COLO829 (cell line): ENCODE measurements at regions not wholly inside any gene's neighbourhood (a gene's known extent, or its start where the extent isn't known, plus 50 kb on each side); places are given as distances from the start of the nearest gene placed in this dataset.

Experiments used
- DNase-seq: peaks from one replicate; pipeline ENCODE4 v3.0.0; 2012; ENCODE audit warnings: low spot score

DNA sequence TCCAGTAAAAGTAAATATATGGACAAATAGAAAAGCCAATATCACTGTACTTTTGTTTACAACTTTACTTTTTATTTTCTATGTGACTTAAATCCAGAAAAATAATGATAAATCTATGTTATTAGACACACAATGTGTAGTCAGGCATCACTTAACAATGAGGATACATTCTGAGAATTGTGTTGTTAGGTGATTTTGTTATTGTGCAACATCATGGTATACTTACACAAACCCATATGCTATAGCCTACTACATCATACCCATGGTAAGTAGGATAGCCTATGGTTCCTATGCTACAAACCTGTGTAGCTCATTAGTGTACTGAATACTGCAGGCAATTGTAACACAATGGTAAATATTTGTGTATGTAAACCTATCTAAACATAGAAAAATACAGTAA is 781.7 kb upstream of the GHITM start:
- DNase-seq, result no peak

GRCh38 chr10:83367036-83367435 is 772.3 kb upstream of the GHITM start:
- DNase-seq, result no peak

DNA sequence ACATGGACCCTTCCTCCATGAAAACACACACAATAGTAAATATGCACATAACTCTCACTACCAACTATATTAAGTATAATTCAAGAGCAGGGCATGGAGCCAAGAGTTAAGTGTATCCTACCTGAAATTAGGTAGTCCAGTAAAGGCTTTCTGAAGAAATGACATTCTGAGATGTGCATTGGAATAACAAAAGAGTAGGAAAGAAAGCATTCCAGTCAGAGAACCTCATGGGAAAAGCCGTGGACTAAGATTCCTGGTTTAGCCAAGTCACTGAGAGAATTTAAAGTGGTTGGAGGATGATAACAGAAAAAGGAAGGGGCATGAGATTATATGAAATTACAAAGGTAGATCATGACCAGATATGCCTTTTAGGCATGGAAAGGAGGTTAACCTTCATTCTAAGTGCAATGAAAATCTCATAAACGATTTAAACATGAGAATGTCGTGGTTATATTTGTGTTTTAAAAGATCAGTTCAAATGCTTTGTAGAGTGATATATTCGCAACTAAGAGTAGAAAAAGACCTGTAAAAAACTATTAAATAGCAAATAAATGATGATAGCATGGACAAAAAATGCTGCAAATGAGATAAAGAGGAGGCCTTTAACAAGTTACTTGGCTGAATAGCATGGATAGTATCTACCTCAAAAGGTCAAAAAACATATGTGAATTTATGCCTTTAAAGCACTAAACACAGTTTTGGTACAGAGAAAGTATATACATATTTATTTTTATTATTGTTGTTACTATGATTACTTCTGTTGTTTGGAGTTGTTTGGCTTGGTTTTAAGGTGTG is 767.4 kb upstream of the GHITM start:
- no peak for DNase-seq

DNA sequence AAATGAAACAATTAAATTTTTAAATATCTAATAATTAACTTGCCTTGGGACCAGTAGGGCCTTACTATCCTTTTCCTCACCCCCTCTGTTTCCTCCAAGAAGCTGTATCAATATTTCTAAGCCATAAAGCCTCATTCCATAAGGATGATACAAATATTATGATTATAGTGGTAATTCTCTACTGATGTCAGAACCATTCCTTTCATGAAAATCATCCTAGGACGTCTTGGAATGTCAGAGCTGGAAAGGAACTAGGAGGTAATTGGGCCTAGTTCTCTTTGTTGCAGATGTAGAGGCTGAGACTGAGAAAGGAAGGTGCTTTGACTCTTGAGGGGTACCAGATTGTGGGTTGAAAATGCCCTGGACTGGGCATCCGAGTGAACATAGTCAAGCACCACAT is 766.7 kb upstream of the GHITM start:
- no peak for DNase-seq

GRCh38 chr10:83373671-83374070 is 765.6 kb upstream of the GHITM start:
- DNase-seq, result peak; percentile 4

DNA sequence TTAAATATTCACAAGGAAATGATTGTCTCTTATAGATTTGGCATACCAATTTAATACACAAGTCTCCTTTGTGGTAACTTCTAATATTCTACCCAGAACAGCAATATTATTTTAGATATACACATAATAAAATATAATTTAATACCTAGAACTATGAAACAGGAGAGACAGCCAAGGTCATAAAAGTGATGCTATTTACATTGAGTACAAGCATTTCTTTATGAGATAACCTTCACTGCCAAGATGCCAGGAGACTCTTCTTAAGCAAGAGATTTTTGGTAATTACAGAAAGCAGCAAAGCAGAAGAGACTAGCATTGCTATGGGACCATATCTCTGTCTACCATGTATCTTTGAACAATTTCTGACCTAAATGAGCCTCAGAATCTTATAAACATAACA is 764.6 kb upstream of the GHITM start:
- DNase-seq, result no peak

DNA sequence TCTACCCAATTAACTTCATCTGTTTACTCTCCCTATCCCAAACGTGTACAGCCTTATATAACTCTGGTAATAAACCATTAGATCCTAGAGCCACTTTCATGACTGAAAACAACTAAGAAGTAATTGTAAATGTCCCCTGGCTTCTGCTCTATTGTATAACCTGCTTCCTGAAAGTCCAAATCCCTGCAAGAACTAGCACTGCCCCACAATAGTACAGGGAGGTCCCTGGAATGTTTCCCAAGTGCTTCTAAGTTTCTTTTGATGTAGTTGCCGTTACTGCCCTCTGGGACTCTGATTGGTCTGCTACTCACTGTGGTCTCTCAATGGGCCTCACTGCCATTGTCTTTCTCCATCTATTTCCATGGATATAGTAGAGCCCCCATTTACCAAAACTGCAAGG is 764.0 kb upstream of the GHITM start:
- no peak for DNase-seq

DNA sequence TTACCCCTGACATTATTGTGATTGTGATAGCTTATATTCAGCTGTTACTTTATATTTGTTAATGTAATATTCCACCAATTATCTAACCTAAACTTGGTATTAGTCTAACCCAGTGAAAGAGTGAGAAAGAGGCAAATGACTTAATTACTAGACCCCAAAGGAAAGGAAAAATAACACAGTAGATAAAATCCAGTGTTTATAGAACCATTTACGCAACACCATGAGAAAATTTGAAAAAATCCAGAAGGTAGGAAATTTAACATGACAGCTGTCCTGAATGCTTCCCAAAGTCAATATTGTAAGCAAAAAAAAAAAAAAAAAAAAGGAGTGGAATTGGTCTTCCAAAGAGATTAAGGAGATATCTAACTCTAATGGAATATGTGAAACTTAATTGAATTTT is 741.5 kb upstream of the GHITM start:
- no peak for DNase-seq

DNA sequence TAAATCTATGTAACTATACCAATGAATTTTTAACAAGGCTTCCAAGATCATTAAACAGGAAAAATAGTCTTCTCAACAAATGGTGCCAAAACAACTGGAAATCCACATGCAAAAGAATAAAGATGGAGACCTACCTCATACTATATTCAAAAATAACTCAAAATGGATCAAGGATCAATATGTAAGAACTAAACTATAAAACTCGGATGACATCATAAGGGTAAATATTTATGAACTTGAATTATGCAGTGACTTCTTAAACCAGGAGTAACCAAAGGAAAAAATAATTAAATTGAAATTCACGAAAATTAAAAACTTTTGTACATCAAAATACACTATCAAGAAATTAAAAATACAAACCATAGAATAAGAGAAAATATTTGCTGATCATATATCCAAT is 728.7 kb upstream of the GHITM start:
- DNase-seq, result no peak

- no peak for DNase-seq
Observed at GRCh38 chr10:83425306-83425705, 714.0 kb upstream of the GHITM start.

DNA sequence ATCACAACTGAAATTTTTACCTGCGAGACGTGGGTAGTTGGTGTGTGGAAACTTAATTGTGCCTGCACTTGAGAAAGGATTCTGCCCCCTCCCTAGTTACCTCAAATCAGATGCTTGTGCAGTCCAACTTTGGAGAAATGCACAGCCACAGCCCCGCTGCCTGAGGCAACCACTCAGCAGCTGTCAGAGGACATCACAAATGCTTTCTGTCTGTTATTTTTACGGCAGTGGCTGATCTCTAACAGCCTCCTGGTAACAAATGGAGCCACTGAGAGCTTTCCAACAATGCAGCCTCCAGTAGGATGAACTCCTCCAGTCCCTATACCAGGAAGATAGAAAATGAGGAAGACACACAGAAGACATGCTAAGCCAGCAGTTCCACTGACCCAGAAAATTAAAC is 712.2 kb upstream of the GHITM start:
- DNase-seq, result no peak

DNA sequence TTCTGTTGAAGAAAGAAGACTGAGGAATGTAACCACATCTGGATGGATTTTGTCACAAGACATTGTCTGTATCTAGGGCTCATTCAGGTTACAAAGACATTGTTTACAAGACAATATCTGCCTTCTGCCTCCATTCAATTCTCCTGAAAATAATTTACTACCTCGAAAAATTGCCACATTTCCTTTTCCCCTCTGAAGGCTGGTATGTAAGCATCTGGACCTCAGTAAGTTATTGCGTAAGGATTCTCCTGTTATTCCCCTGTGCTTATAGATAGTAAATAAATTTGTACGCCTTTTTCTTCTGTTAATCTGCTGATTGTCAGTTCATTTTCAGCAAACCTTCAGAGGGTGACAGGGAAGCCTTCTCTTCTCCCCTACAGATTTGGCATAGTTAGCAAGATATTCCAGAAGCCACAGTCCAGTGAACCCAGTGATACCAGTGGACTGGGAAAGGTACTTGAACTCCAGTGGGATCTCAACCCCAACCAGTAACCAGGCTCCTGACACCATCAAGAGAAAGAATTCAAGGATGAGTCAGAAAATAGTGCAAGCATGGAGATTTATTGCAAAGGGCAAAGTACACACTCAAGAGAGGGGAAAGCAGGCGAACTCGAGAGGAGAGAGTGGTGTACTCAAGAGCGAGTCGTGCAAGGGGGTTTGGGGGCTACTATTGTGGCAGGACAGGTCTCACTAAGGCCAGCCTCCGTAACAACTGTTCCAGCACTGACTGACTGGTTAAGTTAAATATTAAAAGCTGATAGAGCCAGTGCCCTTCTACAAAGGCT is 706.9 kb upstream of the GHITM start:
- DNase-seq, result no peak

DNA sequence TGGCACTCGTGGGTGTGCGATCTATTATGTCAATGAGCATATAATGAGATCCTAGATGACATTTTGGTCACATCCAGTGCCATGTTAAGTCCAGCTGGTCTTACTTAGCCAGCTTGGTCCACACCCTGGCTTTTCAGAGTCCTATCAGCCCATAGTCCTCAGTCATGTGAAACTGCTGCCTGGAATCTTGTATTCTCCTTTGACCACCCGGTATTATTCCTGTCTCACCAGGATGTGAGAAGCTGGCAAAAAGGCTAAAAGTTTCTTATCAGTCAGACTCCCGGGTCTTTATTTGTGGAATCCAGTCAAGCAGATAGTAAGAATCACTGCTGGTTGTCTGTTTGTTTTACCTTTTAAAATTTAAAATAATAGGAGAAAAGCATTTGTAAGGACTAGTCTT is 705.6 kb upstream of the GHITM start:
- no peak for DNase-seq

DNA sequence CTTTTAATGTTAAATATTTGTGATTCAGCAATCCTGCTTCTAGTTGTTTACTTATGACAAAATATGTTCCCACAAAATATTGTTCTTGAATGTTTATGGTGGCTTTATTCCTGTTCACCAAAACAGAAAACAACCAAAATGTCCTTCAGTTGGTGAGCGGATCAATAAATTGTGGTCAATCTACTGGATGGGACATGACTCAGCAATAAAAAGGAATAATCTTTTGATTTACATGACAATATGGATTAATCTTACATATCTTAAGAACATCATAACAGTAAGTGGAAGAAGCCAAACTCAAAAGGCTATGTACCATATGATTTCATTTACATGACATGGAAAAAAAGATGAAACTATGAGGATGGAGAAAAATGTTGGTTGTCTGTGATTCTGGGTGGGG is 691.3 kb upstream of the GHITM start:
- no peak for DNase-seq

DNA sequence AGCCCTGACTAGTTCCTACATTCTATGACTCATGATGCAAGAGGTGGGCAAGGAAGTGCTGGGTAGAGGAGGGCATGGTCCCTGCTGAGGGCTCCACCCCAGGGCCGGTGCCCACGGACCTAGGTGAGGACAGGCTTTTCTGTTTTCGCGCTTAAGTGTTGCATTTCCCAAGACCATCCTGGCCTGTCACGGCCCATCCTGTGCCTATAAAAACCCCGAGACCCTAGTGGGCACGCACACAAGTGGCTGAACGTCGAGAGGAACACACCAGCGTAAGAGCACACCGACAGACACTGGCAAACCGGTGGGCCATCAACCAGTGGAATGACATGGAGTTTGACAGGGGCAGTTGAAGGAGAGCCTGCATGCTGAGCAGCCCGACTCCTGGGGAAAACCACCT is 680.7 kb upstream of the GHITM start:
- DNase-seq, result no peak

- no peak for DNase-seq
Observed at GRCh38 chr10:83459124-83459523, 680.2 kb upstream of the GHITM start.

- no peak for DNase-seq
Observed at GRCh38 chr10:83469728-83470331, 669.5 kb upstream of the GHITM start.

GRCh38 chr10:83476211-83476610 is 663.1 kb upstream of the GHITM start:
- DNase-seq, result no peak

- no peak for DNase-seq
Observed at GRCh38 chr10:83489161-83489560, 650.1 kb upstream of the GHITM start.

GRCh38 chr10:83492004-83492403 is 647.3 kb upstream of the GHITM start:
- DNase-seq, result no peak

- no peak for DNase-seq
Observed at GRCh38 chr10:83512681-83513080, 626.6 kb upstream of the GHITM start.

- DNase-seq, result no peak
Observed at GRCh38 chr10:83515001-83515400, 624.3 kb upstream of the GHITM start.

- DNase-seq, result no peak
Observed at GRCh38 chr10:83516788-83517187, 622.5 kb upstream of the GHITM start.
